Stimulated activated CD4-positive, alpha-beta T cell treated with anti-CD3 and anti-CD28 coated beads, TNF-alpha, amount 100 ng/mL, for 1 hour (primary cell): ENCODE measurements at regions not wholly inside any gene's neighbourhood (a gene's known extent, or its start where the extent isn't known, plus 50 kb on each side); places are given as distances from the start of the nearest gene placed in this dataset.
"Not testable (repeated sequence)": the region's sequence is repeated elsewhere in the genome, so short reads cannot be mapped to it uniquely, and the experiment has no call there.

Source experiments
- DNase-seq, 3 donors: peaks; one replicate each; pipeline ENCODE4 v3.0.0-alpha.2; 2020; ENCODE audit warnings: low read depth in 3 of 3, low spot score in 1 of 3

- not testable (repeated sequence) for DNase-seq
Measured at GRCh38 chr2:87567912-87568311, 180.0 kb upstream of the PLGLB2 start.

GRCh38 chr2:87568554-87569278 lies 179.2 kb upstream of the PLGLB2 start:
- not testable (repeated sequence) for DNase-seq

- DNase-seq = not testable (repeated sequence)
Measured at GRCh38 chr2:87569689-87570397, 178.0 kb upstream of the PLGLB2 start.

- not testable (repeated sequence) for DNase-seq
Measured at GRCh38 chr2:87571889-87572465, 175.9 kb upstream of the PLGLB2 start.

GRCh38 chr2:87572906-87573305 lies 175.0 kb upstream of the PLGLB2 start:
- not testable (repeated sequence) for DNase-seq

- not testable (repeated sequence) for DNase-seq
Measured at GRCh38 chr2:87573386-87574192, 174.3 kb upstream of the PLGLB2 start.

GRCh38 chr2:87574193-87575119 lies 173.4 kb upstream of the PLGLB2 start:
- not testable (repeated sequence) for DNase-seq

- DNase-seq = not testable (repeated sequence)
Measured at GRCh38 chr2:87575138-87575537, 172.7 kb upstream of the PLGLB2 start.

- DNase-seq = not testable (repeated sequence)
Measured at GRCh38 chr2:87577358-87577757, 170.5 kb upstream of the PLGLB2 start.

GRCh38 chr2:87582152-87582551 lies 165.7 kb upstream of the PLGLB2 start:
- not testable (repeated sequence) for DNase-seq

GRCh38 chr2:87582579-87582978 lies 165.3 kb upstream of the PLGLB2 start:
- not testable (repeated sequence) for DNase-seq

GRCh38 chr2:87583370-87583769 lies 164.5 kb upstream of the PLGLB2 start:
- not testable (repeated sequence) for DNase-seq

GRCh38 chr2:87583803-87584202 lies 164.1 kb upstream of the PLGLB2 start:
- not testable (repeated sequence) for DNase-seq

- not testable (repeated sequence) for DNase-seq
Measured at GRCh38 chr2:87584268-87584906, 163.5 kb upstream of the PLGLB2 start.

- DNase-seq = not testable (repeated sequence)
Measured at GRCh38 chr2:87587934-87588333, 160.0 kb upstream of the PLGLB2 start.

- DNase-seq = not testable (repeated sequence)
Measured at GRCh38 chr2:87592974-87593373, 154.9 kb upstream of the PLGLB2 start.

GRCh38 chr2:87593784-87594610 lies 153.9 kb upstream of the PLGLB2 start:
- peak in 1 of 3 donors; percentile 38 for DNase-seq

GRCh38 chr2:87594611-87594992 lies 153.3 kb upstream of the PLGLB2 start:
- not testable (repeated sequence) for DNase-seq

- not testable (repeated sequence) for DNase-seq
Measured at GRCh38 chr2:87595017-87595416, 152.9 kb upstream of the PLGLB2 start.
